Prostate gland (tissue), 2 donors: ENCODE measurements at regions not wholly inside any gene's neighbourhood (a gene's known extent, or its start where the extent isn't known, plus 50 kb on each side); places are given as distances from the start of the nearest gene placed in this dataset.

ENCODE experiments used
- DNase-seq: peaks from one replicate; pipeline ENCODE4 v3.0.0-alpha.2; 2019; ENCODE audit warnings: low spot score
- H3K27ac ChIP-seq, 2 donors: fragments of 200-600 bp; sonication (generic); 2 replicates each; pipeline ENCODE4 v1.5.1; 2017 to 2019
- H3K27me3 ChIP-seq: fragments of 200-600 bp; sonication (generic); replicated peaks from 2 replicates; pipeline ENCODE4 v1.5.1; 2019; ENCODE audit not compliant: insufficient read depth
- H3K36me3 ChIP-seq, 2 donors: fragments of 200-600 bp; sonication (generic); 1 replicate in 1 of 2; 2 replicates in 1 of 2; pipeline versions ENCODE4 v1.5.1 to v1.8.1; 2017 to 2019
- H3K4me1 ChIP-seq: fragments of 200-600 bp; sonication (generic); replicated peaks from 2 replicates; pipeline ENCODE4 v1.5.1; 2019
- H3K4me3 ChIP-seq, 2 donors: fragments of 200-600 bp; sonication (generic); 2 replicates each; pipeline ENCODE4 v1.5.1; 2017 to 2019
- H3K9me3 ChIP-seq: fragments of 200-600 bp; sonication (generic); 2 replicates; pipeline ENCODE4 v1.5.1; 2017
- CTCF ChIP-seq, 4 experiments: fragments of 200-600 bp in 2 of 4; fragments of 450-650 bp in 2 of 4; sonication (generic) in 2 of 4; IDR thresholded peaks; 1 replicate in 3 of 4; 2 replicates in 1 of 4; pipeline ENCODE4 v1.5.1; 2016 to 2019; ENCODE audit warnings: antibody characterized with exemption in 4 of 4, mild to moderate bottlenecking in 2 of 4, moderate library complexity in 2 of 4
- POLR2A ChIP-seq: fragments of 450-650 bp; IDR thresholded peaks from one replicate; pipeline ENCODE4 v1.6.1; 2016; ENCODE audit warnings: antibody characterized with exemption, mild to moderate bottlenecking
- POLR2AphosphoS5 ChIP-seq: sonication (generic); formaldehyde crosslinking; IDR thresholded peaks from one replicate; pipeline ENCODE4 v1.6.1; 2017; ENCODE audit warnings: antibody characterized with exemption
- WGBS: methylation state at CpG from one replicate; pipeline ENCODE4 v1.1.5; 2018; 5-methylcytosine and 5-hydroxymethylcytosine counted together
- intact Hi-C: fragments of 100-400 bp; cut with DNase I; formaldehyde crosslinking; loops from one replicate; pipeline ENCODE4 v1.14.2; 2022

GRCh38 chr4:60780874-60781273, 419.3 kb upstream of the ADGRL3 start:
- H3K36me3 ChIP-seq = no peaks in the 10 kb centered on the region
- no peak for DNase-seq
- no peak for TF ChIP-seq POLR2A
- TF ChIP-seq POLR2AphosphoS5 = no peak
- no peak for TF ChIP-seq CTCF (IDR thresholded peaks at IDR 0.05)
- no peaks in the 10 kb centered on the region for H3K4me1 ChIP-seq
- no peak overlapping the region for H3K4me3 ChIP-seq
- 78% methylated on average over 3 of the region's 3 CpGs for WGBS
- H3K9me3 ChIP-seq = no peaks in the 10 kb centered on the region
- intact Hi-C loops = no loop called here
- H3K27me3 ChIP-seq = no peaks in the 10 kb centered on the region
- no peak overlapping the region for H3K27ac ChIP-seq

GRCh38 chr4:60790608-60791007, 409.5 kb upstream of the ADGRL3 start:
- Histone ChIP-seq H3K36me3 (no peaks in the 10 kb centered on the region), H3K27ac (no peak overlapping the region), H3K27me3 (no peaks in the 10 kb centered on the region), H3K9me3 (no peaks in the 10 kb centered on the region), H3K4me3 (no peak overlapping the region), H3K4me1 (no peaks in the 10 kb centered on the region)
- no peak for DNase-seq
- TF ChIP-seq POLR2AphosphoS5 (no peak), CTCF (IDR thresholded peaks at IDR 0.05) (no peak), POLR2A (no peak)
- intact Hi-C loops = no loop called here

GRCh38 chr4:60794372-60794771, 405.8 kb upstream of the ADGRL3 start:
- DNase-seq = no peak
- Histone ChIP-seq H3K4me3 (no peak overlapping the region), H3K36me3 (no peaks in the 10 kb centered on the region), H3K9me3 (no peaks in the 10 kb centered on the region), H3K27me3 (no peaks in the 10 kb centered on the region), H3K4me1 (no peaks in the 10 kb centered on the region), H3K27ac (no peak overlapping the region)
- no peak for TF ChIP-seq POLR2A
- 92% methylated on average over 14 of the region's 14 CpGs for WGBS
- intact Hi-C loops = no loop called here

- Histone ChIP-seq H3K4me1 (no peaks in the 10 kb centered on the region), H3K27me3 (no peaks in the 10 kb centered on the region), H3K36me3 (no peaks in the 10 kb centered on the region), H3K27ac (no peak overlapping the region), H3K9me3 (no peaks in the 10 kb centered on the region), H3K4me3 (no peak overlapping the region)
- intact Hi-C loops = no loop called here
- DNase-seq = no peak
- 92% methylated on average over 4 of the region's 4 CpGs for WGBS
- TF ChIP-seq POLR2A = no peak
- TF ChIP-seq CTCF (IDR thresholded peaks at IDR 0.05) = no peak
- no peak for TF ChIP-seq POLR2AphosphoS5
Observed at GRCh38 chr4:60799214-60799613, 400.9 kb upstream of the ADGRL3 start.

- 64% methylated on average over 2 of the region's 2 CpGs for WGBS
- Histone ChIP-seq H3K9me3 (no peaks in the 10 kb centered on the region), H3K4me1 (no peaks in the 10 kb centered on the region), H3K4me3 (no peak overlapping the region), H3K27me3 (no peaks in the 10 kb centered on the region), H3K27ac (no peak overlapping the region), H3K36me3 (no peaks in the 10 kb centered on the region)
- intact Hi-C loops = no loop called here
- TF ChIP-seq POLR2A (no peak), CTCF (IDR thresholded peaks at IDR 0.05) (no peak)
- no peak for DNase-seq
Observed at GRCh38 chr4:60800701-60801100, 399.4 kb upstream of the ADGRL3 start.
